Keratinocyte (primary cell): ENCODE measurements at regions not wholly inside any gene's neighbourhood (a gene's known extent, or its start where the extent isn't known, plus 50 kb on each side); places are given as distances from the start of the nearest gene placed in this dataset.

Source experiments
- DNase-seq: peaks from one replicate; pipeline ENCODE4 v3.0.0-alpha.2; 2011; ENCODE audit warnings: low read depth, missing footprints, low spot score
- FAIRE-seq: peaks from 2 replicates; lab custom pipeline; 2011; peaks lifted over from hg19 to GRCh38; lab: Jason Lieb, UNC
- H2AFZ ChIP-seq: 2 replicates; pipeline ENCODE4 v1.6.0; 2012; ENCODE audit warnings: low read length, control low read depth, inconsistent platforms; ENCODE audit not compliant: control insufficient read depth
- H3K27ac ChIP-seq: 2 replicates; pipeline ENCODE4 v1.5.1; 2011; ENCODE audit warnings: low read length; ENCODE audit not compliant: control insufficient read depth, insufficient read depth
- H3K27me3 ChIP-seq: 3 replicates; pipeline ENCODE4 v1.6.0; 2011; ENCODE audit warnings: low read length; ENCODE audit not compliant: control insufficient read depth, insufficient read depth; ENCODE audit errors: extremely low read depth
- H3K36me3 ChIP-seq, 2 experiments: 2 replicates in 1 of 2; 3 replicates in 1 of 2; pipeline ENCODE4 v1.5.1; 2011; ENCODE audit warnings: low read length in 2 of 2, mild to moderate bottlenecking in 1 of 2; ENCODE audit not compliant: control insufficient read depth in 2 of 2, insufficient read depth in 2 of 2; ENCODE audit errors: extremely low read depth in 1 of 2
- H3K4me1 ChIP-seq: 3 replicates; pipeline ENCODE4 v1.5.1; 2011; ENCODE audit warnings: low read length; ENCODE audit not compliant: control insufficient read depth, insufficient read depth; ENCODE audit errors: extremely low read depth
- H3K4me2 ChIP-seq: 3 replicates; pipeline ENCODE4 v1.6.0; 2011; ENCODE audit warnings: low read depth, low read length; ENCODE audit not compliant: control insufficient read depth, insufficient read depth; ENCODE audit errors: extremely low read depth
- H3K4me3 ChIP-seq, 3 experiments: fragments of 200-600 bp in 1 of 3; sonication (generic) in 1 of 3; 2 replicates in 2 of 3; 3 replicates in 1 of 3; pipeline ENCODE4 v1.5.1; 2011 to 2016; ENCODE audit warnings: low read length in 3 of 3, mild to moderate bottlenecking in 3 of 3, control low read depth in 2 of 3, inconsistent platforms in 1 of 3, low read depth in 1 of 3, mixed read lengths in 1 of 3, mixed run types in 1 of 3, moderate library complexity in 1 of 3; ENCODE audit not compliant: control insufficient read depth in 2 of 3, insufficient read depth in 2 of 3; ENCODE audit errors: extremely low read depth in 1 of 3
- H3K79me2 ChIP-seq: 2 replicates; pipeline ENCODE4 v1.6.0; 2012; ENCODE audit warnings: low read length; ENCODE audit not compliant: control insufficient read depth, insufficient read depth
- H3K9ac ChIP-seq: 3 replicates; pipeline ENCODE4 v1.6.0; 2011; ENCODE audit warnings: low read length; ENCODE audit not compliant: control insufficient read depth, insufficient read depth; ENCODE audit errors: extremely low read depth
- H3K9me1 ChIP-seq: 3 replicates; pipeline ENCODE4 v1.6.0; 2011; ENCODE audit warnings: low read length; ENCODE audit not compliant: control insufficient read depth, insufficient read depth; ENCODE audit errors: extremely low read depth
- H3K9me3 ChIP-seq: 2 replicates; pipeline ENCODE4 v1.5.1; 2012; ENCODE audit warnings: low read depth, low read length; ENCODE audit not compliant: control insufficient read depth
- H4K20me1 ChIP-seq: 3 replicates; pipeline ENCODE4 v1.6.0; 2011; ENCODE audit warnings: low read length; ENCODE audit not compliant: control insufficient read depth, insufficient read depth; ENCODE audit errors: extremely low read depth
- EZH2 ChIP-seq: IDR thresholded peaks from one replicate; pipeline ENCODE4 v1.6.1; 2012; ENCODE audit warnings: inconsistent platforms, mild to moderate bottlenecking, low read length, moderate library complexity
- dilution Hi-C: fragments of 300-500 bp; cut with MboI; formaldehyde crosslinking; loops from one replicate; pipeline ENCODE4 v1.7.0; 2020; ENCODE audit warnings: low sequenced_read_pairs; ENCODE audit not compliant: extremely low pct_ligation_motif_present
- TF ChIP-seq, protein P1 (sequence below), 3 experiments: IDR thresholded peaks in 1 of 3; conservative IDR thresholded peaks in 1 of 3; optimal IDR thresholded peaks in 1 of 3; 2 replicates in 2 of 3; 3 replicates in 1 of 3; pipeline versions ENCODE3 to v1.5.1; 2011; ENCODE audit warnings: low read length in 3 of 3, mild to moderate bottlenecking in 3 of 3, moderate library complexity in 2 of 3, control low read depth in 1 of 3, inconsistent platforms in 1 of 3; ENCODE audit not compliant: insufficient read depth in 2 of 3; ENCODE audit errors: extremely low read depth in 1 of 3

DNA sequence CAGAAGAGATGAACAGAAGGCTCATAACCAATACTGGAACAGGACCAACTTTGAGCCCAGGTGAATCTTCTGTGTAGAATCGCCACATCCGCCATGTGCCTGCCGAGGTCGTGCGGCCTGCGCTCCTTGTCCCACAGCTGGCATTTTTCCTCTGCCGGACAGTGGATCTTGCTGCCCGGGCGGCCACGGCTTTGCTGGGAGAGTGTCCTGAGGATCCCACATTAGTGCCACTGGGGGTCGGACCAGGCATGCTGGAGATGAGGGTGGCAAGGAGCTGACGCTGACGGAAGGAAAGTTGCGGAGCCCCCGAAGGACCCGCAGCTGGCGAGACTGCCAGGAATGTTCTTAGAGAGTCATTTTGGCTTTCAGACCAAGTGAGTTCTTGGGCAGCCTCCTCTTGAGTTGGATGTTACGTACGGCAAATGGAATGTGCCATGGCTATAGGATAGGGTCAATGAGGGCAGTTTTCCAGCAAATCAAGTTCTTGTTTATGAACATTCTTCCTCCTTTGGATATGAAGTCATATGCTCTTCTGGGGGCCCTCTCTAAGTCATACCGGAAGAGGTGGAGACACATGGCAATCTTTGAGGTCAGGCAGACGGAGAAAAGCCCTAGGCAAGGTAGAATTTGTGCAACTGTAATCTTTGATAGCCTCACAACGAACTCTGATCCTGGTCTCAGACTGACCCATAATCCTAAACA is 57.4 kb upstream of the NUP160 start:
- Histone ChIP-seq H3K9me1 (no peaks in the 10 kb centered on the region), H3K4me2 (no peak overlapping the region), H3K9ac (no peak overlapping the region), H3K4me3 (no peak overlapping the region), H3K9me3 (no peaks in the 10 kb centered on the region), H3K36me3 (no peaks in the 10 kb centered on the region), H2AFZ (no peak overlapping the region), H3K4me1 (no peaks in the 10 kb centered on the region), H3K27ac (no peak overlapping the region), H4K20me1 (no peaks in the 10 kb centered on the region), H3K79me2 (no peaks in the 10 kb centered on the region), H3K27me3 (no peaks in the 10 kb centered on the region)
- dilution Hi-C loops, result no loop called here
- DNase-seq (no peak), FAIRE-seq (no peak)
- TF ChIP-seq, protein P1, sequence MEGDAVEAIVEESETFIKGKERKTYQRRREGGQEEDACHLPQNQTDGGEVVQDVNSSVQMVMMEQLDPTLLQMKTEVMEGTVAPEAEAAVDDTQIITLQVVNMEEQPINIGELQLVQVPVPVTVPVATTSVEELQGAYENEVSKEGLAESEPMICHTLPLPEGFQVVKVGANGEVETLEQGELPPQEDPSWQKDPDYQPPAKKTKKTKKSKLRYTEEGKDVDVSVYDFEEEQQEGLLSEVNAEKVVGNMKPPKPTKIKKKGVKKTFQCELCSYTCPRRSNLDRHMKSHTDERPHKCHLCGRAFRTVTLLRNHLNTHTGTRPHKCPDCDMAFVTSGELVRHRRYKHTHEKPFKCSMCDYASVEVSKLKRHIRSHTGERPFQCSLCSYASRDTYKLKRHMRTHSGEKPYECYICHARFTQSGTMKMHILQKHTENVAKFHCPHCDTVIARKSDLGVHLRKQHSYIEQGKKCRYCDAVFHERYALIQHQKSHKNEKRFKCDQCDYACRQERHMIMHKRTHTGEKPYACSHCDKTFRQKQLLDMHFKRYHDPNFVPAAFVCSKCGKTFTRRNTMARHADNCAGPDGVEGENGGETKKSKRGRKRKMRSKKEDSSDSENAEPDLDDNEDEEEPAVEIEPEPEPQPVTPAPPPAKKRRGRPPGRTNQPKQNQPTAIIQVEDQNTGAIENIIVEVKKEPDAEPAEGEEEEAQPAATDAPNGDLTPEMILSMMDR (optimal IDR thresholded peaks at IDR 0.05 in 1 of 3, IDR thresholded peaks at IDR 0.05 in 1 of 3, conservative IDR thresholded peaks at IDR 0.05 in 1 of 3; ENCODE audit: extremely low read depth in 1 of 3, insufficient read depth in 2 of 3, low read length in 3 of 3), result no peak
- TF ChIP-seq EZH2, result no peak

- no peaks in the 10 kb centered on the region for H3K79me2 ChIP-seq
- DNase-seq (no peak), FAIRE-seq (no peak)
- H3K4me2 ChIP-seq, result no peak overlapping the region
- no peak overlapping the region for H3K27ac ChIP-seq
- no peaks in the 10 kb centered on the region for H3K9me3 ChIP-seq
- TF ChIP-seq, protein P1 (optimal IDR thresholded peaks at IDR 0.05 in 1 of 3, IDR thresholded peaks at IDR 0.05 in 1 of 3, conservative IDR thresholded peaks at IDR 0.05 in 1 of 3; ENCODE audit: extremely low read depth in 1 of 3, insufficient read depth in 2 of 3, low read length in 3 of 3), result no peak
- TF ChIP-seq EZH2, result no peak
- no peak overlapping the region for H2AFZ ChIP-seq
- no peaks in the 10 kb centered on the region for H3K9me1 ChIP-seq
- no peaks in the 10 kb centered on the region for H3K4me1 ChIP-seq
- no peak overlapping the region for H3K4me3 ChIP-seq
- H3K9ac ChIP-seq, result no peak overlapping the region
- H4K20me1 ChIP-seq, result no peaks in the 10 kb centered on the region
- dilution Hi-C loops, result no loop called here
- no peaks in the 10 kb centered on the region for H3K27me3 ChIP-seq
- H3K36me3 ChIP-seq, result no peaks in the 10 kb centered on the region
Observed at GRCh38 chr11:47904808-47905207, 56.7 kb upstream of the NUP160 start.
